Nucleus accumbens (tissue), 56 donors: ENCODE measurements at regions not wholly inside any gene's neighbourhood (a gene's known extent, or its start where the extent isn't known, plus 50 kb on each side); places are given as distances from the start of the nearest gene placed in this dataset.
A peak's percentile ranks its signal among the peaks of the same experiment; 100 is the strongest.
"Not testable (repeated sequence)": the region's sequence is repeated elsewhere in the genome, so short reads cannot be mapped to it uniquely, and the experiment has no call there.

Experiments
- DNase-seq, 56 donors: peaks; one replicate each; lab custom pipeline; 2025; lab: John Stamatoyannopoulos, UW

DNA sequence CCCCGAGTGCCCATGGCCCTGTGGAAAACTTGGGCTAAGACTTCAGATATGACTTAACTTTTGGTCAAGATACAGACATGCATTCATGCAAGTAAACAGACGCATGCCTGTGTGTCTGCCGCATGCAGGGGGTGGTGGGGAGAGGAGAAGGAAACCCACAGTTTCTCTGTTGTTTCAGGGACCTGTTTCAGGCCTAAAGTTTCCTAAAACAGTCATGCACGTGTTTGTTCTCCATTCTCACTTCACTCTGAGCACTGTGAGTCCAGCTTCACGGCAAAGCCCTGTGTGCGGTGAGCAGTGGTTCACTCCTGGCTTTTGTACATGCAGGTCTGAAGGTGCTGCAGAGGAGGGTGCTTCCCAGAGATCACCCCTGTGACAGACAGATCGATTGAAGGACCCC, 158.7 kb downstream of the FOXL1 start:
- DNase-seq, result no peak

GRCh38 chr16:86738322-86738721, 160.0 kb downstream of the FOXL1 start:
- DNase-seq, result not testable (repeated sequence)

DNA sequence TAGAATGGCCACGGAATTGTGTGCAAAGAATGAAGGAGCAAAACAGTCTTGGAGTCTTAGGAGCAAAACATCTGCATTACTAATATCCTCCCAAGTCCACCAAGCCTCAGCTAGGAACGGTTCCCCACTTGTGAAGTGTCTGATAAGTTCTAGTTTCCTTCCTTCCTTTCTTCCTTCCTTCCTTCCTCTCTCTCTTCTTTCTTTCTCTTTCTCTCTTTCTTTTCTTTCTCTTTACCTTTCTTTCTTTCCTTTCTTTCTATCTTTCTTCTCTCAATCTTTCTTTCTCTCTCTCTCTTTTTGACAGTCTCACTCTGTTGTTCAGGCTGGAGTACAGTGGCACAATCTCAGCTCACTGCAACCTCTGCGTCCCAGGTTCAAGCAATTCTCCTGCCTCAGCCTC, 160.8 kb downstream of the FOXL1 start:
- DNase-seq, result no peak

DNA sequence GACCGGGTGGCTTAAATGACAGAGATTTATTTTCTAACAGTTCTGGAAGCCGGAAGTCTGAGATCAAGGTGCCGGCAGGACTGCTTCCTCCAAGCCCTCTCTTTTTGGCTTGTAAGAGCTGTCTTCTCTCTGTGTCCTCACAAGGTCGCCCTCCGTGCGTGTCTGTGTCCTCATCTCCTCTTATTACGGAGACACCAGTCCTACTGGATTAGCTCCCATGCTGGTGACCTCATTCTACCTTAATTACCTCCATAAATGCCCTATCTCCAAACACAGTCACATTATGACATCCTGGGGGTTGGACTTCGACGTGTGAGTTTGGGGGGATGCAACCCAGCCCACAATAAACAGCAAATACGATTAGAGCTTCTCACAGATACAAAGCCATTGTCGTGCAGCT, 161.5 kb downstream of the FOXL1 start:
- no peak for DNase-seq

DNA sequence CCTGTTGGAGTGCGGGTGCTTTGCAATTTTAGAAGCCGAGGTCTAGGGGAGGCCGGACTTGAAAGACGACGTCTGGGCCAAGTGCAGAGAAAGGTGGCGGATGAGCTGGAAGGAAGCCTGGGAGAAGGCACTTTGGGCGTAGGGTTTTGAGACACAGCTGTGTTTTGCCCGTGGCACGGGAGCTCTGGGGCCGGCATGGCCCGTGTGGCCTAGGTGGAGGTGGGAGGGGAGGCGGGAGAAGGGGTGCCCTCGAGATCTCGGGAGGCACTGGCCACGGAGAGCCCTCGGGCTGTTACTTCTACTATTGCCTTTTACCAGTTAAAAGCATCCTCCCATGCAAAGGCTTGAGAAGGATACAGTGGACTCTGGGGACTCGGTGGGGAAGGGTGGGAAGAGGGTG, 161.9 kb downstream of the FOXL1 start:
- no peak for DNase-seq

- DNase-seq, result no peak
These were observed 162.8 kb downstream of the FOXL1 start for GRCh38 chr16:86740906-86741799.

DNA sequence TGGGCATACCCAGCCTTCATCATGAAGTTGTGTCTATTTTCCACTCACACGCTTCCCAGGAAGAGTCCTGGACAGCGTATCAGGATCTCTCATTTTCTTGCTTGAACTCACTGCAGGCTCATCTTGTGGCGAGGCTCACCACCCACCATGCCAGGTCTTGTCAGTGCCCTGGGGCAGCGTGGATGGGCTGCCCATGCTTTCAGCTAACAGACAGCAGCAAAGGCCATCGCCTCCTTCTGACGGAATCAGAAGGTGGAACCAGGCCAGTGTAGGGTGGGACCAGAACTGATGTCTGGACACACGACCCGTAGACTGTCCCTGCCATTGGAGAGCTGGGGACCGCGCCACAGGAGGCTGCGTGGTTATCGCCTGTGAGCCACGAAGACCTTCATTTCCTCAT, 169.4 kb downstream of the FOXL1 start:
- no peak for DNase-seq

GRCh38 chr16:86748652-86749051, 170.3 kb downstream of the FOXL1 start:
- no peak for DNase-seq

DNA sequence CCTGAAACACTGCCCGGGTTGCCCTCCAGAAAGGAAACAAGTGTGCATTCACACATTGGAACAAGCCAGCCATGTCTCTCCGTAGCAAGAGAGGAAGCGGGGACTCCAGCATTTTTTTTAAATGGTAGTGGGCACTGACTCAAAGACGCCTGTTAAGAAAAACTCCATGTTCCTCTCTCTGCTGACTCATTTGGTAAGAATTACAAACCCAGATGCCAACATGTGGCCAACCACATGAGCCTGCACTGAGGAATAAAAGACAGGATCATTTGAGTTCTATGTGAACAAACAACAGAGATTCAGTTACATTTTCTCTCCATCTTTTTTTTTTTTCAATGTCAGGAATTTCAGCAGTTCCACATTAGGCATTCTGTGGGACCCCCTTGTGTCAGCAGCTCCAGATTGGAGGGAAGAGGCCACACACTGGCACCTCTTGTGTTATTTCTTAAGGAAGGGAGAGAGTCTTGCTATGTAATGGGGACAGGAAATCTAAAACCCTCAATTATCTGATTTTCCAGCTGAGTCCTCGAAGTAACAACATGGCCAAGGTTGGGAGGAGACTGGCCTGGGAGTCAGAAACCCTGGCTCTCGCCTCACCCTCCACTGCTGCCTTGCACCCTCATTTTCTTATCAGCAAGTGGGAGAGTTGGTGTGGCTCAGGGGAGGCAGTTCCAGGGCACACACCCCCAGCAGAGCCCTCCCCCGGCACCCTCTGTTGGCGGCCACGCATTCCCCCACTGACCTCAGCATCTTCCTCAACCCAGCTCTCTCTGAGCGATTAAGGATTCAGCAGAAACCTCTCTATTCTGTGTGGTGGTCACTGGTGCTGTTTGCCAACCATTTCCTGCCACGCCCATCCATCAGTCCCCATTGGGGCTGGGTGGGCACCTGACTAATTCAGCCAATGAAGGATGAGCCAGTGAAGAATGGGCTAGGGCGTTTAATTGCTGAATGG, 173.0 kb downstream of the FOXL1 start:
- no peak for DNase-seq

GRCh38 chr16:86752582-86753175, 174.3 kb downstream of the FOXL1 start:
- no peak for DNase-seq

- DNase-seq, result no peak
These were observed 175.1 kb downstream of the FOXL1 start for GRCh38 chr16:86753399-86753798.

GRCh38 chr16:86755571-86756006, 177.2 kb downstream of the FOXL1 start:
- no peak for DNase-seq

GRCh38 chr16:86756882-86757703, 178.7 kb downstream of the FOXL1 start:
- DNase-seq, result no peak

DNA sequence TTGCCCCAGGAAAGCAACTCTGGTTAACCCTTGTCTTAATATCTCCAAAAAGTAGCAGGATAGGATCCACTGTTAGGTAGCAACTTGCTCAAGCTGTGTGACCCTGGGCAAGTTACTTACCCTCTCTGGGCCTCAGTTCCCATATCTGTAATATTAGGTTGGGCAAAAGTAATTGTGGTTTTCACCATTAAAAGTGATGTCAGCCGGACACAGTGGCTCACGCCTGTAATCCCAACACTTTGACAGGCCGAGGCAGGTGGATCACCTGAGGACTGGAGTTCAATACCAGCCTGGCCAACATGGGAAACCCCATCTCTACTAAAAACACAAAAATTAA, 179.3 kb downstream of the FOXL1 start:
- DNase-seq, result no peak

DNA sequence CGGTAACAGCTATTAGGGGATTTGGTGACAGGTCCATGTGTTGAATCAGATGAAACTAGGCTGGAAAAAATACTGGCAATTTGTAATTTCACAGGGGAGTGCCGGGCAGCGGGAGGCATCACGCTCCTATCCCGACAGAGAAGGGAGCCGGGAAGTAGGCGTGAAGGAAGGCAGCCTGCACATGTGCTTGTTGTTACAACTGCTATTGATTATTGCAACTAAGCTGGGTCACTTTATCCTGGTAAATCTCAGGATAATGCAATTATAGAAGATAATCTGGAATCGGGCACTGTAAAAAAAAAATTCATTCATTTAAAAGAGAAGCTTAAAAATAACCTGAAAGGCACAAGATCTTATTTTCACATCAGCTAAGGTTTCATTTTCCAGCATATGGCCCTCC, 180.6 kb downstream of the FOXL1 start:
- DNase-seq, result no peak

DNA sequence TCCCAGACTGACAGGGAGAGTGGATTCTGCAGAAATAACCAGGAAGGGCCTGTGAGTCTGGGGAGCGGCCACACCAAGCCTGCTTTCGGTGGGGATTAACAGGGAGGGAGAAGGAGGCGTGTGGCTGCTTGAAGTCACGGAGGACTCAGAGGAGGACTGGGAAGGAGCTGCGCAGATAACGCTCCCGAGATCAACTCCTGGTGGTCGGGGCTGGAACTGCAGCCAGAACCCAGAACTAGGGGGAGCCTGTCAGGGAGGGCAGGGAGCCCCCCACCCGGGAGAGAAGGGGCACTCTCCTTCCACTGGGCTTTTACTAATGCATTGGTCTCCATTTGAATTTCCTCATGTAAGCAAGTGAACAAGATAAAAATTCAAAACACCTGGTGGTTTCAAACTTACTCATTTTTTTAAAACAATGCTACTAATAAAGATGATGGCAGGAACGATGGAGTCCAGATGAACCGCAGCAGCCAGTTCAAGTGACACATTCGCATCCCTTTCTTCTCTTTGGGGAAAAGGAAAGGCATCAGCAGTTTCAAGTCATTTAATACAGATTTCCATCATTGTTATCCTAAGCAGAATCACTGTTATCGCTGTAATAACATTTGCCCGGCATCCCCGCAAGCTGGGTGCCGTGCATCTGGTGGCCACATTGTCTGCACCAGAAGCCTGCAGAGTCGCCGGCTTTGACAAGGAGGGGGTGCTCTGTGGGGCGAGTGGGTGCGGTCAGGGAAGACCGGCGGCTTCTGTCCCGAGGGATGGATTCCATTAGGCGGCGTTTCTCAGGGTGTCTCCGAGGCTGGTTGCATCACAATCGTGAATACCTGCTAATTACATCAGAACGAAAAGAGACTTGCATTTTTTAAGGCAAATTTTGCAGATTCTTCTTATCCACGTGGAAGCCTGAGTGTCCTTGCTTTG, 183.0 kb downstream of the FOXL1 start:
- DNase-seq, result peak in 21 of 56 donors; percentile 1 to 47 (median 14)

GRCh38 chr16:86762095-86762494, 183.7 kb downstream of the FOXL1 start:
- DNase-seq, result no peak

DNA sequence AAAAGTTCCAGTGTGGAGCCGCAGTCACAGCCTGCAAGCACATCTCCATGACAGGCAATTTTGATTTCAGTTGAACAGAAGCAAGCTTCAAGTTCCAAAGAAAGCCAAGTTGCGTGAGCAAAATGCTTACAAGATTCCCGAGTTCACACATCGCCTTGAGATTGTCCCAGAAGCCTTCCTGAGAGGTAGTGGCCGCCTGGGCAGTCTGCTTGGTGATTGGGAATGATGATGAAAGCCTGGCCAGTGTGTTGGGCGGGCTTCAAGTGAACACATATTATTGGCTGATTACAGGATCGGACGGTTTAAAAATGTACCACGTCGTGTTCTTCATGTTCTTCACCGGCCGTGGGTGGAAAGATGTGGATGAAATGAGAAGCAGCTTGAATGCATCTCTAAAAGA, 185.5 kb downstream of the FOXL1 start:
- DNase-seq, result no peak

DNA sequence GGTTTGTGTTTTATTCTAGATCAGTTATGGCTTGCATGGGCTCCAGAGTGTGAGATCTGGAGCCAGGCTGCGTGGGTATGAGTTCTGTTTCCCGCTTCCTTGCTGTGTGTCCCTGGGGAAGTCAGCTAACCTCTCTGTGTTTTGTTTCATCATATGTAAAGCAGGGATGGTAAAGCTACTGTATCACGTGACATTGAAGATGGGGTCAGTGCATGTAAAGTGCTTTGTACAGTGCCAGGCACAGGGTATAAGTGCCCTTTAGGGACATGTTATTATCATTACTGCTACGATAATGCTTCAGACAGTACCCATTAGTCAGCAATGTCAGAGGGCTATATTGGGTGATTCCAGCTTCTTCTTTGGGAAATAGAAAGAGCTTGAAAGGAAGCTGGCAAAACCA, 186.2 kb downstream of the FOXL1 start:
- no peak for DNase-seq
